Neural progenitor cell (in vitro differentiated cells): ENCODE measurements at regions not wholly inside any gene's neighbourhood (a gene's known extent, or its start where the extent isn't known, plus 50 kb on each side); places are given as distances from the start of the nearest gene placed in this dataset.

ENCODE experiments used
- CTCF ChIP-seq: fragments of 200-600 bp; sonication (generic); IDR thresholded peaks from 2 replicates; pipeline ENCODE4 v1.5.1; 2017; ENCODE audit warnings: antibody characterized with exemption, mild to moderate bottlenecking
- EZH2 ChIP-seq: fragments of 200-600 bp; sonication (generic); IDR thresholded peaks from 2 replicates; pipeline ENCODE4 v1.6.1; 2017; ENCODE audit warnings: antibody characterized with exemption, mild to moderate bottlenecking, moderate library complexity

GRCh38 chr10:131830446-131831130 lies 70.2 kb upstream of the PPP2R2D start:
- no peak for TF ChIP-seq EZH2
- TF ChIP-seq CTCF: no peak
